A549 (cell line): ENCODE measurements at regions not wholly inside any gene's neighbourhood (a gene's known extent, or its start where the extent isn't known, plus 50 kb on each side); places are given as distances from the start of the nearest gene placed in this dataset.

Source experiments
- ATAC-seq, 2 experiments: fragments of 200-7000 bp in 1 of 2; fragments of >200 bp in 1 of 2; cut with Nextera tagmentation in 1 of 2; cut with Tn5 transposase in 1 of 2; 3 replicates each; pipeline versions ENCODE4 v1.8.0 to v1.9.1; 2018 to 2020; ENCODE audit warnings: mild to moderate bottlenecking in 1 of 2, moderate library complexity in 1 of 2
- CTCF ChIA-PET: fragments of 300-600 bp; sonication (Branson Sonifier 250); formaldehyde crosslinking; extraction: SDS; loops from one replicate; lab custom pipeline; 2021; ENCODE audit warnings: antibody characterized with exemption, inconsistent platforms; lab: Yijun Ruan, JAX
- POLR2A ChIA-PET: fragments of 350-600 bp; formaldehyde crosslinking; extraction: SDS; loops from one replicate; lab custom pipeline; 2021; ENCODE audit warnings: antibody characterized with exemption, inconsistent platforms; lab: Yijun Ruan, JAX
- DNase-seq, 2 experiments: peaks; one replicate each; pipeline versions ENCODE4 v3.0.0 to v3.0.0-alpha.2; 2011 to 2016; ENCODE audit warnings: low read depth in 1 of 2, low spot score in 1 of 2
- FAIRE-seq: peaks from 2 replicates; lab custom pipeline; 2011; peaks lifted over from hg19 to GRCh38; lab: Jason Lieb, UNC
- H3K27ac ChIP-seq, 2 experiments: fragments of >200 bp; sonication (Bioruptor Twin); formaldehyde crosslinking; 3 replicates each; pipeline ENCODE4 v1.5.1; 2016 to 2017
- H3K4me1 ChIP-seq: fragments of >200 bp; sonication (Bioruptor Twin); formaldehyde crosslinking; 3 replicates; pipeline ENCODE4 v1.6.1; 2016
- H3K4me2 ChIP-seq: fragments of >200 bp; sonication (Bioruptor Twin); formaldehyde crosslinking; 3 replicates; pipeline ENCODE4 v1.6.1; 2016
- H3K4me3 ChIP-seq: fragments of >200 bp; sonication (Bioruptor Twin); formaldehyde crosslinking; 3 replicates; pipeline ENCODE4 v1.5.1; 2016
- H3K9me3 ChIP-seq: fragments of >200 bp; sonication (Bioruptor Twin); formaldehyde crosslinking; 3 replicates; pipeline ENCODE4 v1.6.1; 2016
- BHLHE40 ChIP-seq: IDR thresholded peaks from 2 replicates; pipeline ENCODE4 v1.6.1; 2012; ENCODE audit warnings: low read depth, low read length, inconsistent platforms
- CBX2 ChIP-seq: fragments of 200-600 bp; sonication (generic); IDR thresholded peaks from 2 replicates; pipeline ENCODE4 v1.6.1; 2016; ENCODE audit warnings: low read depth, mild to moderate bottlenecking, borderline replicate concordance
- CHD2 ChIP-seq: fragments of 150-350 bp; IDR thresholded peaks from 2 replicates; pipeline ENCODE4 v1.6.1; 2014; ENCODE audit warnings: low read length; ENCODE audit not compliant: partially characterized antibody
- EHF ChIP-seq: fragments of 250-450 bp; sonication (Bioruptor Pico); IDR thresholded peaks from 2 replicates; pipeline ENCODE4 v1.5.0; 2020; ENCODE audit warnings: mild to moderate bottlenecking
- ESRRA ChIP-seq: fragments of 150-350 bp; IDR thresholded peaks from 2 replicates; pipeline ENCODE4 v1.6.1; 2014; ENCODE audit warnings: mild to moderate bottlenecking, low read length, borderline replicate concordance
- FOSB ChIP-seq: fragments of 250-450 bp; sonication (Bioruptor Pico); IDR thresholded peaks from 2 replicates; pipeline ENCODE4 v1.5.0; 2020; ENCODE audit warnings: mild to moderate bottlenecking, moderate library complexity
- FOXS1 ChIP-seq: fragments of 250-450 bp; sonication (Bioruptor Pico); IDR thresholded peaks from 2 replicates; pipeline ENCODE4 v1.5.0; 2020; ENCODE audit warnings: mild to moderate bottlenecking, moderate library complexity
- HEYL ChIP-seq: fragments of 250-450 bp; sonication (Bioruptor Pico); IDR thresholded peaks from 2 replicates; pipeline ENCODE4 v1.8.0; 2021; ENCODE audit warnings: mild to moderate bottlenecking, moderate library complexity
- MYC ChIP-seq: IDR thresholded peaks from 2 replicates; pipeline ENCODE4 v1.6.1; 2012; ENCODE audit warnings: mild to moderate bottlenecking, inconsistent platforms, low read length, improper control_type of control experiment, borderline replicate concordance
- PHF8 ChIP-seq: fragments of 200-600 bp; sonication (generic); IDR thresholded peaks from 2 replicates; pipeline ENCODE4 v1.6.1; 2016; ENCODE audit warnings: low read depth, mild to moderate bottlenecking, antibody characterized with exemption, moderate library complexity, borderline replicate concordance
- POLR2AphosphoS2 ChIP-seq: conservative IDR thresholded peaks from 2 replicates; pipeline ENCODE4 v1.6.1; 2012; ENCODE audit warnings: low read length, improper control_type of control experiment, inconsistent platforms
- RAD21 ChIP-seq, 2 experiments: fragments of >200 bp in 1 of 2; sonication (Bioruptor Twin) in 1 of 2; formaldehyde crosslinking in 1 of 2; IDR thresholded peaks in 1 of 2; conservative IDR thresholded peaks in 1 of 2; 2 replicates in 1 of 2; 3 replicates in 1 of 2; pipeline ENCODE4 v1.6.1; 2012 to 2018; ENCODE audit warnings: inconsistent platforms in 1 of 2
- RCOR1 ChIP-seq: fragments of 150-350 bp; IDR thresholded peaks from 2 replicates; pipeline ENCODE4 v1.6.1; 2014; ENCODE audit warnings: antibody characterized with exemption, low read length, low read depth
- RFX5 ChIP-seq: fragments of 450-650 bp; IDR thresholded peaks from 2 replicates; pipeline ENCODE4 v1.7.1; 2014; ENCODE audit warnings: antibody characterized with exemption, mild to moderate bottlenecking, moderate library complexity
- TFCP2L1 ChIP-seq: fragments of 250-450 bp; sonication (Bioruptor Pico); IDR thresholded peaks from 2 replicates; pipeline ENCODE4 v1.5.0; 2021; ENCODE audit warnings: mild to moderate bottlenecking
- TP53 ChIP-seq: fragments of 250-450 bp; sonication (Bioruptor Pico); IDR thresholded peaks from 2 replicates; pipeline ENCODE4 v1.5.0; 2021; ENCODE audit warnings: mild to moderate bottlenecking, moderate library complexity
- ZC3H11A ChIP-seq: fragments of 450-650 bp; IDR thresholded peaks from 2 replicates; pipeline ENCODE4 v1.6.1; 2014; ENCODE audit warnings: antibody characterized with exemption, mild to moderate bottlenecking
- WGBS: methylation state at CpG from one replicate; pipeline ENCODE4 v1.1.6; 2017; ENCODE audit errors: missing lambda C conversion rate; 5-methylcytosine and 5-hydroxymethylcytosine counted together
- TF ChIP-seq, protein P1 (sequence below): fragments of >200 bp; sonication (Bioruptor Twin); formaldehyde crosslinking; IDR thresholded peaks from 2 replicates; pipeline ENCODE4 v1.6.1; 2016
- TF ChIP-seq, protein P2 (sequence below): fragments of 250-450 bp; sonication (Bioruptor Pico); IDR thresholded peaks from 2 replicates; pipeline ENCODE4 v1.5.0; 2021; ENCODE audit warnings: mild to moderate bottlenecking, moderate library complexity, borderline replicate concordance
- TF ChIP-seq, protein P3 (sequence below): fragments of 450-650 bp; IDR thresholded peaks from 2 replicates; pipeline ENCODE4 v1.6.1; 2014; ENCODE audit warnings: antibody characterized with exemption
- TF ChIP-seq, protein P4 (sequence below): fragments of 250-450 bp; sonication (Bioruptor Pico); IDR thresholded peaks from 2 replicates; pipeline ENCODE4 v1.5.0; 2020; ENCODE audit warnings: low read depth, mild to moderate bottlenecking, moderate library complexity

DNA sequence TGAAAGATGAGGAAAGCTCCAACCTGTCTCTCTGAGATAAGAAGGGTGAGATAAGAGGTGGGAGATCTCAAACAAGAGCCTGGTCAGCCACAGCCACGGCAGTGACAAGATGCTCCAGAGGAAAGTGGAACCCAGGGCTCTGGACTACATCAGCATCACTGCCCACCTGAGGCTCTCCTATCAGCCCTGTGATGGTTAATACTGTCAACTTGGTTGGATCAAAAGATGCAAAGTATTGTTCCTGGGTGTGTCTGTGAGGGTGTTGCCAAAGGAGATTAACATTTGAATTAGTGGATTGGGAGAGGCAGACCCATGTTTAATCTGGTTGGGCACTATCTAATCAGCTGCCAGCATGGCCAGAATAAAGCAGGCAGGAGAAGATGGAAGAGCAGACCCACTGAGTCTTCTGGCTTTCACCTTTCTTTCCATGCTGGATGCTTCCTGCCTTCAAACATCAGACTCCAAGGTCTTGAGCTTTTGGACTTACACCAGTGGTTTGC is 476.6 kb upstream of the NBEA start:
- FAIRE-seq: no peak
- TF ChIP-seq PHF8 (no peak), HEYL (no peak), TP53 (CRISPR knock-in tag) (no peak)
- TF ChIP-seq, all 56 proteins: peak for 0
- CTCF ChIA-PET: no interaction called here
- no peaks in the 10 kb centered on the region for H3K9me3 ChIP-seq
- H3K4me2 ChIP-seq: no peak overlapping the region
- POLR2A ChIA-PET: no interaction called here
- H3K4me3 ChIP-seq: no peak overlapping the region
- no peak for DNase-seq
- ATAC-seq: no peak
- WGBS: 90% methylated on average over 1 of the region's 1 CpG
- H3K4me1 ChIP-seq: peaks cover 52% of the 10 kb centered on the region
- H3K27ac ChIP-seq: peak overlapping the region in 1 of 2 experiments; percentile 83; a peak in 3 of 6 replicates

DNA sequence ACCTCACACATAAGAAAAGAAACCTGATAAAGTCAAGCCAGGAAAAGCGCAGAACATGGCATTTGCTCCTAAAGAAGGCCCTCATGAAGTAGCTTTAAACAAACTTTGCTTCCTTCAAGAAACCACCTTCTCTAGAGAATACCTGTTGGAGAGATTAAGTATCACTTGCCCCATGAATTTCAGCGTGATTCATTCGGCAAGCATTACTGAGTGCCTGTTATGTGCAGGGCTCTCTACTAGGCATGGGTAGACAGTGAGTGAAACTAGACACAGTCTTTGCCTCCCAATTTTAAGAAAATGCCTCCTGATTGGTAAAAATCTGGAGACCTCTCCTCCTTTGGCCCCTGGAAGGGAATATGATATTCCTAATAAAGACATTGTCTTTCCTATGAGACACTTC is 475.8 kb upstream of the NBEA start:
- WGBS: 94% methylated on average over 3 of the region's 3 CpGs
- TF ChIP-seq FOSB (CRISPR knock-in tag): no peak
- no peak for TF ChIP-seq RFX5
- TF ChIP-seq, protein P1, sequence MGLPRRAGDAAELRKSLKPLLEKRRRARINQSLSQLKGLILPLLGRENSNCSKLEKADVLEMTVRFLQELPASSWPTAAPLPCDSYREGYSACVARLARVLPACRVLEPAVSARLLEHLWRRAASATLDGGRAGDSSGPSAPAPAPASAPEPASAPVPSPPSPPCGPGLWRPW: no peak
- no peak for TF ChIP-seq PHF8
- TF ChIP-seq EHF (CRISPR knock-in tag): no peak
- no peak for TF ChIP-seq RCOR1
- no peak for TF ChIP-seq HEYL
- TF ChIP-seq, protein P2, sequence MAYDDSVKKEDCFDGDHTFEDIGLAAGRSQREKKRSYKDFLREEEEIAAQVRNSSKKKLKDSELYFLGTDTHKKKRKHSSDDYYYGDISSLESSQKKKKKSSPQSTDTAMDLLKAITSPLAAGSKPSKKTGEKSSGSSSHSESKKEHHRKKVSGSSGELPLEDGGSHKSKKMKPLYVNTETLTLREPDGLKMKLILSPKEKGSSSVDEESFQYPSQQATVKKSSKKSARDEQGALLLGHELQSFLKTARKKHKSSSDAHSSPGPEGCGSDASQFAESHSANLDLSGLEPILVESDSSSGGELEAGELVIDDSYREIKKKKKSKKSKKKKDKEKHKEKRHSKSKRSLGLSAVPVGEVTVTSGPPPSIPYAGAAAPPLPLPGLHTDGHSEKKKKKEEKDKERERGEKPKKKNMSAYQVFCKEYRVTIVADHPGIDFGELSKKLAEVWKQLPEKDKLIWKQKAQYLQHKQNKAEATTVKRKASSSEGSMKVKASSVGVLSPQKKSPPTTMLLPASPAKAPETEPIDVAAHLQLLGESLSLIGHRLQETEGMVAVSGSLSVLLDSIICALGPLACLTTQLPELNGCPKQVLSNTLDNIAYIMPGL (CRISPR knock-in tag): no peak
- no peak for TF ChIP-seq TFCP2L1 (CRISPR knock-in tag)
- no peak for TF ChIP-seq ZC3H11A
- no peak for TF ChIP-seq ESRRA
- TF ChIP-seq, protein P3, sequence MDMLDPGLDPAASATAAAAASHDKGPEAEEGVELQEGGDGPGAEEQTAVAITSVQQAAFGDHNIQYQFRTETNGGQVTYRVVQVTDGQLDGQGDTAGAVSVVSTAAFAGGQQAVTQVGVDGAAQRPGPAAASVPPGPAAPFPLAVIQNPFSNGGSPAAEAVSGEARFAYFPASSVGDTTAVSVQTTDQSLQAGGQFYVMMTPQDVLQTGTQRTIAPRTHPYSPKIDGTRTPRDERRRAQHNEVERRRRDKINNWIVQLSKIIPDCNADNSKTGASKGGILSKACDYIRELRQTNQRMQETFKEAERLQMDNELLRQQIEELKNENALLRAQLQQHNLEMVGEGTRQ: no peak
- no peak for TF ChIP-seq CBX2
- no peak for TF ChIP-seq MYC
- no peak overlapping the region for H3K4me2 ChIP-seq
- peak overlapping the region in 1 of 2 experiments; percentile 83; a peak in 4 of 6 replicates for H3K27ac ChIP-seq
- CTCF ChIA-PET: no interaction called here
- no peak for ATAC-seq
- FAIRE-seq: no peak
- peaks cover 52% of the 10 kb centered on the region for H3K4me1 ChIP-seq
- no peaks in the 10 kb centered on the region for H3K9me3 ChIP-seq
- no peak for DNase-seq
- no peak overlapping the region for H3K4me3 ChIP-seq
- POLR2A ChIA-PET: no interaction called here

DNA sequence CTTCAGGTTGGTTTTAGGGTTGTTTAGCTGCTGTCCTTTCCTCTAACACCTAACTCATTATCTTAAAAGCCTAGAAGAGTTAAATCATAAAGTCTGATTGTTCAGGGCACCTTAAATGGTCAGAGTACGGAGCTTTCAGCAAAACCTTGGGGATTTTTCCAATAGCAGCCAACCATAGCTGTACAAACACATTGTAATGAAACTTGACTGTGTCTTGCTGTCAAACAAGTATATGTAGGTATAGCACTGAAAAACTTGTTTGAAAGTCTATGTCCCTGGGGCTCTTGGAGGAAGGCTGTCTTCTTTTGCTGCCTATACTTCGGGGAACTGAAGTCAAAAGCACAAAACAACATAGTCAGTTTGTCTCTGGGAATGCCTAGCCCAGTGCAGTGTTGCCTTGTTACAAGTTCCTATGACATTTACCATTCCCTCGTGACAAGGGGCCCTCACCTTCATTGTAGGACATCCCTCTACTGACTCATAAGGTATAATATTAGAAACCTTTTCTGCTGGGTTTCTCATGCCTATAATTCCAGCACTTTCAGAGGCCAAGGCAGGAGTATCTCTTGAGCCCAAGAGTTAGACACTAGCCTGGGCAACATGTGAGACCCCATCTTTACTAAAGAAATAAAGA is 474.5 kb upstream of the NBEA start:
- FAIRE-seq (no peak), DNase-seq (no peak), ATAC-seq (no peak)
- TF ChIP-seq HEYL: no peak
- TF ChIP-seq, protein P4, sequence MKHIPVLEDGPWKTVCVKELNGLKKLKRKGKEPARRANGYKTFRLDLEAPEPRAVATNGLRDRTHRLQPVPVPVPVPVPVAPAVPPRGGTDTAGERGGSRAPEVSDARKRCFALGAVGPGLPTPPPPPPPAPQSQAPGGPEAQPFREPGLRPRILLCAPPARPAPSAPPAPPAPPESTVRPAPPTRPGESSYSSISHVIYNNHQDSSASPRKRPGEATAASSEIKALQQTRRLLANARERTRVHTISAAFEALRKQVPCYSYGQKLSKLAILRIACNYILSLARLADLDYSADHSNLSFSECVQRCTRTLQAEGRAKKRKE (CRISPR knock-in tag): no peak
- TF ChIP-seq, protein P3: no peak
- TF ChIP-seq POLR2AphosphoS2: no peak
- TF ChIP-seq TFCP2L1 (CRISPR knock-in tag): no peak
- no peak for TF ChIP-seq RAD21 (conservative IDR thresholded peaks at IDR 0.05 in 1 of 2, IDR thresholded peaks at IDR 0.05 in 1 of 2)
- no peak for TF ChIP-seq ESRRA
- TF ChIP-seq FOXS1 (CRISPR knock-in tag): no peak
- TF ChIP-seq CHD2: no peak
- TF ChIP-seq BHLHE40: no peak
- no peak overlapping the region for H3K4me2 ChIP-seq
- ChIA-PET CTCF (no interaction called here), POLR2A (no interaction called here)
- H3K9me3 ChIP-seq: no peaks in the 10 kb centered on the region
- H3K4me1 ChIP-seq: peaks cover 46% of the 10 kb centered on the region
- H3K4me3 ChIP-seq: no peak overlapping the region
- 100% methylated on average over 2 of the region's 3 CpGs for WGBS
- peak overlapping the region; percentile 39 to 83; a peak in 4 of 6 replicates for H3K27ac ChIP-seq
